H1 (cell line): ENCODE measurements at regions not wholly inside any gene's neighbourhood (a gene's known extent, or its start where the extent isn't known, plus 50 kb on each side); places are given as distances from the start of the nearest gene placed in this dataset.

Experiments
- CTCF ChIA-PET: fragments of 300-600 bp; sonication (Branson Sonifier 250); formaldehyde crosslinking; loops from one replicate; lab custom pipeline; 2021; ENCODE audit not compliant: partially characterized antibody; lab: Charles Lee
- POLR2A ChIA-PET: fragments of 300-600 bp; sonication (Branson Sonifier 250); formaldehyde crosslinking; loops from one replicate; lab custom pipeline; 2021; ENCODE audit warnings: inconsistent platforms; ENCODE audit not compliant: partially characterized antibody; lab: Charles Lee
- DNase-seq, 2 experiments: peaks; one replicate each; pipeline versions ENCODE4 v3.0.0 to v3.0.0-alpha.2; 2010 to 2022; ENCODE audit warnings: low spot score in 2 of 2, low read depth in 1 of 2, mixed read lengths in 1 of 2
- FAIRE-seq: peaks from 2 replicates; lab custom pipeline; 2011; peaks lifted over from hg19 to GRCh38; lab: Jason Lieb, UNC
- H2AFZ ChIP-seq: 2 replicates; pipeline ENCODE4 v1.8.1; 2012; ENCODE audit warnings: low read length, inconsistent platforms
- H2AK5ac ChIP-seq: 2 replicates; pipeline ENCODE4 v1.6.1; 2013; ENCODE audit warnings: low read depth, low read length
- H2BK120ac ChIP-seq: replicated peaks from 2 replicates; pipeline ENCODE3; 2013; ENCODE audit warnings: low read depth, low read length, inconsistent platforms
- H2BK12ac ChIP-seq: 2 replicates; pipeline ENCODE4 v1.6.1; 2013; ENCODE audit warnings: low read depth, low read length
- H2BK15ac ChIP-seq: 2 replicates; pipeline ENCODE4 v1.6.1; 2013; ENCODE audit warnings: low read length
- H2BK20ac ChIP-seq: 2 replicates; pipeline ENCODE4 v1.6.1; 2013; ENCODE audit warnings: low read length
- H2BK5ac ChIP-seq: 2 replicates; pipeline ENCODE4 v1.6.1; 2013; ENCODE audit warnings: low read depth, low read length
- H3K14ac ChIP-seq: 2 replicates; pipeline ENCODE4 v1.6.1; 2013; ENCODE audit warnings: inconsistent platforms; ENCODE audit not compliant: insufficient read length
- H3K18ac ChIP-seq: 2 replicates; pipeline ENCODE4 v1.6.1; 2013; ENCODE audit warnings: low read length; ENCODE audit errors: extremely low read depth
- H3K23ac ChIP-seq: 2 replicates; pipeline ENCODE4 v1.6.1; 2013; ENCODE audit warnings: inconsistent platforms; ENCODE audit not compliant: insufficient read length
- H3K23me2 ChIP-seq: 2 replicates; pipeline ENCODE4 v1.6.1; 2013; ENCODE audit warnings: low read depth, low read length
- H3K27ac ChIP-seq: 2 replicates; pipeline ENCODE4 v1.6.1; 2011; ENCODE audit warnings: low read depth, low read length, inconsistent platforms
- H3K27me3 ChIP-seq, 4 experiments: replicated peaks in 1 of 4; 1 replicate in 1 of 4; 2 replicates in 3 of 4; pipeline versions ENCODE4 v1.6.1 to v1.8.1; 2011 to 2013; ENCODE audit warnings: low read length in 3 of 4, mild to moderate bottlenecking in 3 of 4, inconsistent platforms in 2 of 4, mixed read lengths in 2 of 4, moderate library complexity in 1 of 4; ENCODE audit not compliant: control insufficient read depth in 3 of 4, insufficient read depth in 3 of 4; ENCODE audit errors: extremely low read depth in 1 of 4
- H3K36me3 ChIP-seq, 4 experiments: 2 replicates each; pipeline versions ENCODE4 v1.6.1 to v1.8.1; 2011 to 2013; ENCODE audit warnings: mild to moderate bottlenecking in 4 of 4, low read length in 3 of 4, moderate library complexity in 2 of 4, control low read depth in 1 of 4, inconsistent platforms in 1 of 4; ENCODE audit not compliant: insufficient read depth in 4 of 4, control insufficient read depth in 2 of 4
- H3K4ac ChIP-seq: replicated peaks from 2 replicates; pipeline ENCODE3; 2013; ENCODE audit warnings: low read length, low read depth, mixed read lengths, inconsistent platforms; ENCODE audit not compliant: insufficient read length
- H3K4me1 ChIP-seq, 4 experiments: replicated peaks in 1 of 4; 1 replicate in 1 of 4; 2 replicates in 3 of 4; pipeline versions ENCODE4 v1.6.1 to v1.8.1; 2011 to 2013; ENCODE audit warnings: low read length in 3 of 4, inconsistent platforms in 2 of 4, mixed read lengths in 1 of 4; ENCODE audit not compliant: insufficient read depth in 4 of 4, control insufficient read depth in 3 of 4
- H3K4me2 ChIP-seq, 2 experiments: 2 replicates each; pipeline versions ENCODE4 v1.6.1 to v1.8.1; 2011 to 2013; ENCODE audit warnings: low read depth in 2 of 2, low read length in 2 of 2, control low read depth in 1 of 2, inconsistent platforms in 1 of 2, mild to moderate bottlenecking in 1 of 2; ENCODE audit not compliant: insufficient read depth in 1 of 2
- H3K4me3 ChIP-seq, 4 experiments: fragments of 200-600, 300-600 bp in 1 of 4; sonication (generic), shearing (Covaris generic), sonication (Bioruptor Twin) in 1 of 4; 2 replicates each; pipeline versions ENCODE4 v1.5.1 to v1.8.1; 2011 to 2016; ENCODE audit warnings: low read length in 4 of 4, low read depth in 3 of 4, control low read depth in 2 of 4, inconsistent platforms in 2 of 4, mild to moderate bottlenecking in 2 of 4, mixed read lengths in 1 of 4, moderate library complexity in 1 of 4; ENCODE audit not compliant: insufficient read depth in 2 of 4; ENCODE audit errors: extremely low read depth in 1 of 4
- H3K56ac ChIP-seq: replicated peaks from 2 replicates; pipeline ENCODE3; 2013; ENCODE audit warnings: low read depth, mild to moderate bottlenecking, mixed read lengths, low read length, inconsistent platforms; ENCODE audit not compliant: insufficient read length
- H3K79me1 ChIP-seq: 2 replicates; pipeline ENCODE4 v1.6.1; 2013; ENCODE audit warnings: low read depth, low read length, control low read depth
- H3K79me2 ChIP-seq, 2 experiments: 2 replicates each; pipeline versions ENCODE4 v1.6.1 to v1.8.1; 2012 to 2013; ENCODE audit warnings: low read length in 2 of 2, mild to moderate bottlenecking in 2 of 2, inconsistent platforms in 1 of 2; ENCODE audit not compliant: insufficient read depth in 2 of 2, control insufficient read depth in 1 of 2
- H3K9ac ChIP-seq, 4 experiments: replicated peaks in 1 of 4; 1 replicate in 1 of 4; 2 replicates in 3 of 4; pipeline versions ENCODE4 v1.6.1 to v1.8.1; 2011 to 2013; ENCODE audit warnings: low read depth in 3 of 4, low read length in 3 of 4, control low read depth in 2 of 4, mild to moderate bottlenecking in 2 of 4, moderate library complexity in 2 of 4, inconsistent platforms in 1 of 4; ENCODE audit errors: extremely low read depth in 1 of 4
- H3K9me3 ChIP-seq, 2 experiments: 2 replicates each; pipeline versions ENCODE4 v1.6.1 to v1.8.1; 2012 to 2013; ENCODE audit warnings: mild to moderate bottlenecking in 2 of 2, moderate library complexity in 2 of 2, control low read depth in 1 of 2, inconsistent platforms in 1 of 2, low read depth in 1 of 2, low read length in 1 of 2, mixed read lengths in 1 of 2; ENCODE audit not compliant: insufficient read depth in 2 of 2
- H4K20me1 ChIP-seq, 2 experiments: replicated peaks in 1 of 2; 2 replicates each; pipeline versions ENCODE3 to v1.8.1; 2011 to 2013; ENCODE audit warnings: inconsistent platforms in 2 of 2, low read length in 2 of 2, mild to moderate bottlenecking in 1 of 2; ENCODE audit not compliant: insufficient read depth in 2 of 2, control insufficient read depth in 1 of 2
- H4K5ac ChIP-seq: 2 replicates; pipeline ENCODE4 v1.6.1; 2013; ENCODE audit warnings: low read length, low read depth, mixed read lengths, inconsistent platforms; ENCODE audit not compliant: insufficient read length
- H4K8ac ChIP-seq: 2 replicates; pipeline ENCODE4 v1.8.0; 2013; ENCODE audit warnings: mild to moderate bottlenecking, moderate library complexity, low read length, inconsistent platforms; ENCODE audit not compliant: insufficient read depth; ENCODE audit errors: extremely low read depth
- H4K91ac ChIP-seq: replicated peaks from 2 replicates; pipeline ENCODE3; 2013; ENCODE audit warnings: low read length, mixed read lengths, inconsistent platforms; ENCODE audit not compliant: insufficient read length
- MAFK ChIP-seq: IDR thresholded peaks from 2 replicates; pipeline ENCODE4 v1.6.1; 2012; ENCODE audit warnings: low read depth, mild to moderate bottlenecking, improper control_type of control experiment, low read length
- SIN3A ChIP-seq, 2 experiments: IDR thresholded peaks in 1 of 2; conservative IDR thresholded peaks in 1 of 2; 2 replicates each; pipeline ENCODE4 v1.6.1; 2011 to 2012; ENCODE audit warnings: low read length in 2 of 2, improper control_type of control experiment in 1 of 2, low read depth in 1 of 2, mild to moderate bottlenecking in 1 of 2
- WGBS, 2 experiments: shearing (Covaris generic) in 1 of 2; methylation state at CpG; one replicate each; pipeline versions ENCODE4 v1.1.6 to v1.1.7; 2013 to 2015; ENCODE audit warnings: low lambda C conversion rate in 2 of 2, mixed read lengths in 2 of 2, inconsistent platforms in 1 of 2, low coverage in 1 of 2, missing lambda C conversion rate in 1 of 2; ENCODE audit not compliant: insufficient replicate concordance in 2 of 2, insufficient coverage in 1 of 2, insufficient read length in 1 of 2; ENCODE audit errors: extremely low coverage in 1 of 2, missing lambda C conversion rate in 1 of 2; 5-methylcytosine and 5-hydroxymethylcytosine counted together

- Histone ChIP-seq H3K4me3 (no peak overlapping the region), H2BK5ac (no peak overlapping the region), H2BK15ac (no peak overlapping the region), H3K4ac (no peak overlapping the region), H4K8ac (no peak overlapping the region), H3K23me2 (no peaks in the 10 kb centered on the region), H4K20me1 (no peaks in the 10 kb centered on the region), H3K27ac (no peak overlapping the region), H2BK20ac (no peak overlapping the region), H4K91ac (no peak overlapping the region), H3K9ac (no peak overlapping the region), H3K56ac (no peak overlapping the region), H2AK5ac (no peak overlapping the region), H3K23ac (no peak overlapping the region), H3K4me1 (no peaks in the 10 kb centered on the region; a peak in 1 of 7 replicates), H3K9me3 (no peaks in the 10 kb centered on the region; a peak in 1 of 4 replicates), H3K79me1 (no peaks in the 10 kb centered on the region), H4K5ac (no peak overlapping the region), H3K18ac (no peak overlapping the region), H3K14ac (no peak overlapping the region), H2AFZ (no peak overlapping the region), H2BK12ac (no peak overlapping the region), H3K36me3 (no peaks in the 10 kb centered on the region), H3K79me2 (no peaks in the 10 kb centered on the region), H3K27me3 (no peaks in the 10 kb centered on the region), H2BK120ac (no peak overlapping the region), H3K4me2 (no peak overlapping the region)
- no peak for FAIRE-seq
- POLR2A ChIA-PET = no interaction called here
- CTCF ChIA-PET = interaction anchor here (1.1 kb wide), 1 partner anchor 12 kb away, joined by 3 read pairs; no protein-coding TSS in a partner anchor
- no peak for TF ChIP-seq MAFK
- TF ChIP-seq SIN3A (conservative IDR thresholded peaks at IDR 0.05 in 1 of 2, IDR thresholded peaks at IDR 0.05 in 1 of 2; ENCODE audit: low read depth in 1 of 2, low read length in 2 of 2) = no peak
- DNase-seq = no peak
- 63% methylated on average over 2 of the region's 2 CpGs; no CpG with 5 or more reads in 1 of the 2 experiments for WGBS, 2 experiments
Measured at GRCh38 chr18:78087338-78087737, 837.7 kb downstream of the GALR1 start.
